HG03095 (cell line): ENCODE measurements at regions not wholly inside any gene's neighbourhood (a gene's known extent, or its start where the extent isn't known, plus 50 kb on each side); places are given as distances from the start of the nearest gene placed in this dataset.

Experiments used
- ATAC-seq: cut with Tn5 transposase; IDR thresholded peaks from one replicate; pipeline ENCODE4 v1.9.1; 2021; ENCODE audit warnings: moderate library complexity; ENCODE audit not compliant: unreplicated experiment

DNA sequence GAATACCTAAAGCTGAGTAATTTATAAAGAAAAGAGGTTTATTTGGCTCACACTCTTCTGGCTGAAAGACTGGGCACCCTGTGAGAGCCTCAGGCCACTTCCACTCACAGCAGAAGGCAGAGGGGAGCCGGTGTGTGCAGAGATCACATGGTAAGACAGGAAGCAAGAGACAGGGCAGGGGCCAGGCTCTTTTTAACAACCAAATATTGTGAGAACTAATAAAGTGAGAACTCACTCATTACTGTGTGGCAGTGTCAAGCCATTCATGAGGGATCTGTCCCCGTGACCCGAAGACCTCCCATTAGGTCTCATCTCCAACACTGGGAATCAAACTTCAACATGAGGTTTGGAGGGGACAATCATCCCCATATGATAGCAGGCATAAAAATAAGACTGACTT lies 180.8 kb upstream of the DIO3 start:
- no peak for ATAC-seq

DNA sequence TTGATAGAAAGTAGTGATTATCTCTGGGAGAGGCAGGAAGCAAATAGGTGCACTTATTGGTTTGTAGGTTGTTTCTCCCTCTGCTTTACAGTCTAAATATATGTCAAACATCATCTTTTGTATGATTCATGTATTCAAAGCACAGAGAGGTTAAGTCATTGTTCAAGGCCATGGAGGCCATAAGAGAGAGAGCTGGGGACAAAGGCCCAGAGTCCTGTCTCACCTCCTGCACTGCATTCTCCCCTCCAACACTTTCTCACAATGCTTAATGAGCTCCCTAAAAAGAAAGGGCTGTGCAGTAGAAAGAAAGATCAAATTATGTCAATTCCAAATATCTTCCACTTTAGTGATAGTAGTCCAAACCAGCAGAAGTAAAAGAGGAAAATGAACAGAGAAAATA lies 180.4 kb upstream of the DIO3 start:
- ATAC-seq, result no peak

DNA sequence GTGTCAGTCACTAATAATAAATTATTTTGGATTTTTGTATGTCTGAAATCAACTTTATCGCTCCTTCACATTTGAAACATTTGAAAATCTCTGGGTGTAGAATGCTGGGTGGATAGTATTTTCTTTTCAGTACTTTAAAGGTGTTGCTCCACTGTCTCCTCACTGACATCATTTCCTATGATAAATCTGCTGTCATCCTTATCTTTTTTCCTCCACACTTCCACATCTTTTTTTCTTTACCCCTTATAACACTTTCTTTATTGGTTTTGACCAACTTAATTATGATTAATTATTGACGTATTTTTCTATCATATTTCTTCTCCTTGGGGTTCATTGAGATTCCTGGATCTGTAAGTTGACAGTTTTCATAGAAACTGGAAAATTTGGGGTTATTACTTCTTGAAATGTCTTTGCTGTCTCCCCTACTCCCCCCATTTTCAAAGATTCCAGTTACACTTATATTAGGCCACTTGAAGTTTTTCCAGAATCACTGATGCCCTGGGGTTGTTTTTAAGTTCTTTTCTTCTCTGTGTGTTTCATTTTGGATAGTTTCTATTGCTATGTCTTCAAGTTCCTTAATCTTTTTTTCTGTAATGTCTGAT lies 177.5 kb upstream of the DIO3 start:
- no peak for ATAC-seq

DNA sequence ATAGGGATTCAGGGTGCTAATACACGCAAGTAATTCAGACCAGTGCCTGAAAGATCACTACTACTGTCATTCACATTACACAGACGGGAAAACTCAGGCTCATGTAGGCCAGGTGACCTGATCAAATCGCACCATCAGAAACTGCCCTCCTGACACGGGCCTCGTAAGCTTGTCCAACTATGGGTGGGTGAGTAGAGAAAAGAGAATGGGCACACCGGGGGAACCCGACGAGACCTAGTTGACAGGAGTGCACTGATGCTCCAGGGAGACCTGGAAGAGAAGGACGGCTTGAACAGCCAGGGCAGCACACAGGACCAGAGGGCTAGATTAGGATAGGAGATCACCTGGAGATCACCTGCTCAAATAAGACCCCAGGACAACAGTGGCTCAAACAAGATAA lies 166.9 kb upstream of the DIO3 start:
- no peak for ATAC-seq

DNA sequence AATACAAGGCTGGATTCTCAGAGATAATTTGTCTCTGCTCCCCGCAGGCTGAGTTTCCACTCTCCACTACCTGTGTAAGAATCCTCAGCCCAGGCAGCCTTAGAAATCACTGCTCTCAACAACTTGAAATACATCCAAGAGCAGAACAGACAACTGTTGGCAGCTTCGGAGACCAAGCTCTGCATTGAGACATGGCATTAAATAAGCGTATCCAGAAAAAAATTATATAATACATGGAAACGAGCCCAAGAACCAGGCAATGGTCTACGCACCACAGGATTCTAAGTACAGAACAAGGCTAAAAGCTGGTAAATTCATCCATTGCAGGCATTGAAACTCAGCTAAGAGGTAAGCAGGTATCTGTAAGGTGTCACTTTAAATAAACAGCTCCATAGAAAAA lies 165.5 kb upstream of the DIO3 start:
- ATAC-seq, result no peak

DNA sequence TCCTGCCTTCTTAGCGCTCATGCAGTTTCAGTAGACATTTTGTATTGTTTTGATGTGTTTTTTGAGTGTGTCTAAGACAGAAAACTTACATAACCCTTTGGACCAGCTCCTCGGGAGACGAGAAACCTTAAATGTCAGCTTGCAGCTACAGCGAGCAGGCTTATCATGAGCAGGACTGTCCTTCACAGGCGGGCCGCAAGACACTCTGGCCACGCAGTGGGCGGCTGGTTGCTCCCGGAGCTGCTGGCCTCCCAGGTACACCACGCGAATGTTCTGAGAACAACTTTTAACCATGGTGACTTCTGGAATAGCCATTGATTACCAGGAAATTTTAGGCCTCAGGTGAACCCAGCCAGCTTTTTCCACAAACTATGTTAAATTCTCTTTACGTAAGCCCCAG lies 164.1 kb upstream of the DIO3 start:
- ATAC-seq, result no peak

DNA sequence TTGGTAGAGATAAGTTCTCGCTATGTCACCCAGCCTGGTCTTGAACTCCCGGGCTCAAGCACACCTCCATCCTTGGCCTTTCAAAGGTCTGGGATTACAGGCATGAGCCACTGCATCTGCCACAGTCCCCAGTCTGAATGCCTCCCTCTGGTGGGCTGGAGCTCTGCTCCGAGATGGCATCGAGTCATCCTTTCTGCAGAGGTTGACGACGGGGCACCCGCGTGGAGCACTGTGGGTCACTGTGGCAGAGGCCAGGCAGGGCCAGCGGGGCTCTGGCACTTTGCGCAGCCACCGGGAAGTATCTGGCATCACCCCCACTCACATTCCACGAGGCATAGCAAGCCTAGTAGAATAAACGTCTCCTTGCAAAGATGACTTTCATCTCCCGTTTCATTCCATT lies 163.3 kb upstream of the DIO3 start:
- no peak for ATAC-seq

DNA sequence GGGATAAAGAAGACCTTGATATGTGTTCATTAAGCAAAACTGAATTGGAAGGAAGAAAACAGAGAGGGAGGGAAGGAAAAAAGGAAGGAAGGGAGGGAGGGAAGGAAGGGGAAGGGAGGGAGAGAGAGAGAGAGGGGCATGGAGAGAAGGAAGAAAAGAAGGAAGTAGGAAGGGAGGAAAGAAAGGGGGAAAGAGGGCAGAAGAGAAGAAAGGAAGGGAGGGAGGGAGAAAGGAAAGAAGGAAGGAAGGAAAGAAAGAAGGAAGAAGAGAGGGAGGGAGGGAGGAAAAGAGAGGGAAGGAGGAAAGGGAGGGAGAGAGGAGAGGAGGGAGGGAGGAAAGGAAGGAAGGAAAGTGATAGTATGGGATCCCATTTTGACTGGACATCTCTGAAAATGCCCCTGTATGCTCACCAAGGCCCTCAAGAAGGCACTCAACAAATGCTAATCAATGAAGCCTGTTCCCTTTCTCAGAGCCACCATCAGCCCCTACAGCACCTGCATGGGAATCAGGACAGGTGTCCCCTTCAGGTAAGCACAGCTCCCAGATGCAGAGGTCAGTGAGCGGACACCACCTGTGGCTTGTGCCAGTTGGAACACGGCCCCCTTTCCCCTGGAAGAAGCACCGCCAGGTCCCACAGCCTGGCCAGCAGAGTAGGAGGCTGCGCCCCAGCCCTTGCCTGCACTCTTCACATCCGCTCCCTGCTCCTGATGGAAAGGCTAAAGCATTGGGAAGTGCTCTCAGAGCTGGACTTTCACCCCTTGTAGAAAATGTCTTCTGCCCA lies 161.4 kb upstream of the DIO3 start:
- ATAC-seq, result no peak

DNA sequence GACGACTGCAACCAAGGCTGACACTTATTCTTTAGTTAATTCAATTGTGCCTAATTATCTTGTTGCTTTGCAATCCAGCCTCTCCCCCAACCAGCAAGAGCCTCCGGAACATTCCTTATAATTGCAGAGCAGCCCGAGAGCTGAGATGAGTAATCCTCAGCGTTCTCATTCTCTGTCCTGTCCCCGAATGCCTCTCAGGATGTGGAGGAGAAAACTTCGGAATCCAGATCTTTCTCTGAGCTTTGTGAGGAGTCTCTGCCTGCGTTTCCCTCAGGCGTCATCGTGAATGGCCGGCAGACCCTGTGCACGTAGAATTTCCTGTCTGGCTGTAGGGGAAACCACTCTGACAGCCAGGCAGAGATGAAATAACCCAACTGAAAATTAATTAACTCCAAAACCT lies 160.5 kb upstream of the DIO3 start:
- no peak for ATAC-seq

DNA sequence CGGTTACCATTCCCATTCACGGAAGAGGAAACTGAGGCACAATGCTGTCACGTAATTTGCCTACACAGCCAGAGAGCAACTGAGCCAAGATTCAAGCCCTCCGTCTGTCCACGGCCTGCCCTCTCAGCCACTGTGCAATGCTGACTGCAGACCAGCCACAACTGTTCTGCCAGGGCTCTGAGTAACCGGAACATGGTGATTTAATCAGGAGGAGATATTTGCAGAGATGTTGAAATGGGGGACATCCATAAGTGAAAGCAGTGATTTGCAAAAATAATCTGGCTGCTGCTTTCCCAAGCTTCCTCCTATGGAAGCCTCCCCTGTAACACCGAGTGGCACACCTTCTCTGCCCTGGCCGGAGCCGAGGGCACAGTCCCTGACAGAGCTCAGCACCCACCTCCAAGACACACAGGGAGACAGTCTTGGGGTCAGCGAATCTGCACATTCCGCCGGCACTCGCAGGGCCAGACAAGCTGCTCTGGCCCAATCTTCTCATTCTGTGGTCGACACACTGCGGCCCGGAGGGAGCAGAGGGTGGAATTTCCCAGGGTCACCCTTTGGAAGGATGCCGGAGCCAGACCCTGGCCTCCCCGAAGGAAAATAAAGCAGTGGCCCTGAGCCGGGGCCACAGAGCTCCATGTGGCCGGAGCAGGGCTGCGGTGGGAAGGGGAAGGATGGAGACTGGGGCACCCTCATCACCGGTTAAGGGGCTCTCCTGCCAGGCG lies 158.2 kb upstream of the DIO3 start:
- no peak for ATAC-seq

DNA sequence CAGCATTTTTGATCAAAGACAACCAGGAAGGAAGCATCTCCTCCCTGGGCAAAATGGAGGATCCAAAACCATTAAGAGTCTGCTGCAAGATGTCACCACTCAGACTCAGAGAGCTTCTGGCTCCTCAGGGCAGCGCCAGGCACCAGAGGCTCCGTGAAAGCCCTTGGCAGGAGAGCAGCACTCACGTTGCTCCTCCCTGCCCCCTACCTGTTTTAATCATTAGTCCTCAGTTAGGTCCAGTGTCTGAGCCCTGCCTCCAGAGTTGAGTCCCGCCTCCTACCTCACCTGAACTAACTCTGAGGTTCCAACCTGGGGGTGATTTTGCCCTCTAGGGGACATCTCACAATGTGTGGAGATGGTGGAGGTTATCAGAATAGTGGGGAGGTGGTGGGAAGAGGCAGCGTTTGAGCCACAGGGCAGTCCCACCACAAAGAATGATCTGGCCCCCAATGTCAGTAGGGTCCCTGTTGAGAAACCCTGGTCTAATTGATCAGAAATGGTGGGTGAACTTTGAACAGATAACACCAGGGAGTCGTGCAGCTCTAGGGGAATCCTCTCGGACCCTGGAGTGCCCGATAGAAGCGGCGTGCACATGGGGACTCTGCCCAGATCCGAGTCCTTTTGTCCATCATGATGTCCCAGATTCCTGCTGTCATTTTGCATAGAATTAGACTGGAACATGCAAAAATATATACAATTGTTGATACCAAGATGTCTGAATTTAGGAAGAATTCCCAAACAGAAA lies 156.7 kb upstream of the DIO3 start:
- no peak for ATAC-seq

DNA sequence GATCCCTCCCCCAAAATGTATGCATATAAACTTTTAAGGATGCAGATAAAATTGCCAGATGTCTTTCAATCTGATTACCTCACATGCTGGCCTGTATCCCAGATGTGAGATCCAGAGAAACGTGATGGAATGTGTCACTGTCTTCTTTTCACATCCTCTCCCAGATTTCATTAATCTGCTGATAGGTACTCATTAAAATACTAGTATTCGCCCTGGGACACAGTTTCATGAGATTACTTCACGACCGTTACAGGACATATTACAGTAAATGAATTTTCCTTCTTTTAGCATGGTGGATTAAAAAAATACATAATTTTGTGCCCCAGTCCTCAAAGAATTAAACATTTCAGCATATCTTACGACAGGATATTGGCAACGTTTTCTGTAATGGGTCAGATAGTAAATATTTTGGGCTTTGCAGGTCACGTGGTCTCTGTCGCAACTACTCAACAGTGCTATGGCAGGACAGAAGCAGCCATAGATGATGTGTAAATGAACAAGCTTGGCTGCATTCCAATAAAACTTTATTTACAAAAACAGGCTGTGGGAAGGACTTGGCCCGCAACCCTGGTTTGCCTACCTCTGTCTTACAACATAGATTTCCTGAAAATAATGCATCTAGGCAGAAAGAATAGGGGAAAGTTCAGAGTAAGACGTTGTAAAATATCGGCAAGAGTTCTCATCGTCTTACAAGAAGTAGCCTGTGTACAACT lies 156.0 kb upstream of the DIO3 start:
- no peak for ATAC-seq

DNA sequence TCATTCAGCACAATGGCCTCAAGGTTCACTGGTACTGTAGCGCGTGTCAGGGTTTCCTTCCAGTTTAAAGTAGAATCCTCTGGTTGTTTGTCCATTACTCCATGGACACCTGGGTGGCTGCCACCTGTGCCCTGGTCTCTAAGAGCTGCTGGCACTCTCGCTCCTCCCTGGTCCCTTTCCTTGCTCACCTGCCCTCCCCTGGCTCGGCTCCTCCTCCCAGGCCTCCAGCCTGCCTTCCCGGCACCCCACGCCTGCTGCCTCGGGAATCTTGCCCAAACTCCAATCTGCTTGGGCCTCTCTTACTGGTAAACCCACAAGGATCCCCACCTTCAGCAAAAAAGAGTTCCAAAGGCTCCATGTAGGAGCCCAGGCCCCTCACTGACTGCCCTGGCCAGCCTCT lies 154.4 kb upstream of the DIO3 start:
- no peak for ATAC-seq

DNA sequence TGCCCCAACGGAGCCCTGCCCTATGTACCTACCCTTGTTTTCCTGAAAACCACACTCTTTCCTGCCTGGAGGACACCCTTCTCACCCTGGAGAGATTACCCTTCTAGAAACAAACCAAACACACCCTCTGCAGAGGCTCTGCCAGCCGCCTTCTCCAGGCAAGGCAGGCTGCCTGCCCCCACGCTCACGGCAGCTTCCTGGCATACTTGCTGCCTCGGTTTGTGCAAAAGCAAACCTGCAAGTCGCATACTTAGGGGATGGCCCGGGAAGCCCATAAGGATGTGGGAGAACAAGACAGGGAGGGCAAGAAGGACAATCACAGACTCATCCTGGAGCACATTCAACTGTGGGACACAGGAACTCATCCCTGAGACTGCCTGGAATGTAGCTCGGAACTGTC lies 154.0 kb upstream of the DIO3 start:
- no peak for ATAC-seq

DNA sequence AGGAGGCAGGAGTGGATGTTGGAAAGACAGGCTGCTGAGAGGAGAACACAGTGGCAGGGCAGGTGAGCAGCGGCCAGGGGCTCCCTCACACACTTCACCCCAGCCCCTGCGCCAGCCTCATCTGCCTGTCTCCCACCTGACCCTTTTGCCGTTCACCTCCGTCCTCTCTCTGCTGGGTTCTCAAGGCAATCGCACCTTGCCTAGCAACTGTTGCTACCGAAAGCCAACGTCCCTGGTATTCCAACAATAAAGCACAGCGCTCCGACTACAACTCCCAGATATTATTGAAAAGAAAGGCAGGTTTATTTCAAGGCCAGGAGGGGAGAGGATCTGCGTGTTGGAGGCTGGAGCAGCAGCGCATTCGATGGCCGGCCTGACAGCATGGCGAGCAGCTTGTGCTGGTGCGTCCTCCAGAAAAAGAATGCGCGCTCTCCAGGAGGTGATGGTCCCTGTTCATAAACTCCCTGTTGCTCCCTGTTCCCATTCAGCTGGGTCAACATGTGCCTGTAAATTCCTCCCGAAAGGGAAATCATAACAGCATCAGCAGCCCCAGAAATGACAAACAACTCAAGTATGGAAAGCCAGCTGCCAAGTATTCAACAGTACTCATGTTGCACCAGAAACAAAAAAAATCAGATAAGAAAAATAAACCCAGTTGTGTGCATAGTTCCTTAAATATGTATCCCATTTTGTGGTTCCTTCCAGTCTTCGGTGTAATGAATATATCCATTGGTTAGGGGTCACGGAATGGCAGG lies 153.0 kb upstream of the DIO3 start:
- ATAC-seq, result no peak

DNA sequence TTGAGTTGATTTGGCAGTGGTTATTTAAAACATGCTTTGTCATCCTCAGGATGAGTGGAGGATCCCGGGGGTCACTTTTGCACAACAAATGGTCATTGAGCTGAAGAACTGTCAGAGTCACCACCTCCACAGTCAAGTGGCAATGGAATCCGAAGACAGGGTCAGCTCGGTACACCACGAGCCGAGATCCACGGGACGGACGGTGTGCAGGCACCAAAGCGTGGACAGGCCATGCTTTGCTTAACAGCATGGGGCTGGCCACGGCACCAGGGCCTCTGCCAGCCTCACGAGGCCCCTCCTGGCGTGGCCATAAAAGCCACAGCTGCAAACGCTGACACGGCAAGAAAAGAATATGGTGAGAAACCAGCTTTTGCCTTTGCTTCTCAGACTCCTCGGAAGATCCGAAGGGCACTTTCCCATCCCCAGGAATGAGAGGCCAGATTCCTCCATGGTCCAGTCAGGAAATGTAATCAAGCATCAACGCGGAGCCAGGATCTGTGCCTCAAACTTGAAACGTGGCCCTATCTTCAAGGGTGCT lies 152.2 kb upstream of the DIO3 start:
- ATAC-seq, result no peak

DNA sequence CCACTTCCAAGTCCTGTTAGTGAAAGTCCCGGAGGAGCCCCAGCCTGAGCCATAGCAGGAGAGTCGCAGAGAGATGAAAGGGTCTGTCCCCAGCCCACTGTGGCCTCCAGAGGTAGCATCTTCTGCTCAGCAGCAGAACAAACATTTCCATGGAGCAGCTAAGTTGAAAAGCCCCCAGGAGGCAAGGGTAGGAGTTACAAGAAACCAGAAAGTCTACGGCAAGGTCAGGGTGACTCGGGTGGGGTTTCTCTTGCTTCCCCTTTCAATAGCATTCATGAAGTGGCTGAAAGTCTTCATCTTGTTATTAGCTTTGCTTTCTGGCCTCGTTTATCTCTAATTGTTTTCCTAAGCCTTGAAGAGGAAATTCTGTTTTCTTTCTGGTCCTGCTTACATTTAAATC lies 151.2 kb upstream of the DIO3 start:
- ATAC-seq, result no peak

DNA sequence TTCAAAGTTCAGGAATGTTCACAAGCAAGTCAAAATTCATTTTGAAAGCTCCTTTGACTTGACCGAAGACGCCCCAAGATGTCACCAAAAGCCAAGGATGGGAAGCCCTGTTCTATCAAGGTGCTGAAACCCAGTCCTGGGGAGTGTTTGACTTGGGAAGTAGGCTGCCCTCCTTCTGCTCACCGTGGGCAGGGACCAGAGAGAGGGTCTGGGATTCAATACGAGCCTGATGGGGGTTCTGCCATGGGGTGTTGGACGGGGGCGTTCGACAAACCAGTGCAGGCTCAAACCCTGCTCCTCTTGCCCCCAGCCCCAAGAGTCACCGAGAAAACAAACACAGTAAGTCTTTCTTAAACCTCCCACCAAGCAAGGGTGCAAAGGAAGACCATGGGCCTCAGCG lies 150.1 kb upstream of the DIO3 start:
- no peak for ATAC-seq

DNA sequence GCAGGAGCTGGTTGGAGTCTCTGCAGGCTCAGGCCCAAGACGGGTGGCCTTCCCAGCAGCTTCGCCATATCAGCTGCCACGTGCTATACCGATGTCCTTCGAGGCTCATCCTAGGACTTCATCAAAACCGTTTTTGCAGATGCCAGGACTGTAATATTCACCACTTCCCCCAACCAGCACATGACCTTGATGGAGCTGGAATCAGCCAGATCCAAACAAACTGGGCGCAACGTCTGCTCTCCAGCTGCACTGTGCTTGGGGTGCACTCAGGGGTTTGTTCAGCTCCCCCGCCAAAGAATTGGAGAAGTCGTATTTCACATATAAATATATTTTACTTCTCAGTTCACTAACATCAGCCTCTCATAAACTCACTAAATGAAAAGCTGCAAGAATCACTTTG lies 149.5 kb upstream of the DIO3 start:
- ATAC-seq, result no peak

DNA sequence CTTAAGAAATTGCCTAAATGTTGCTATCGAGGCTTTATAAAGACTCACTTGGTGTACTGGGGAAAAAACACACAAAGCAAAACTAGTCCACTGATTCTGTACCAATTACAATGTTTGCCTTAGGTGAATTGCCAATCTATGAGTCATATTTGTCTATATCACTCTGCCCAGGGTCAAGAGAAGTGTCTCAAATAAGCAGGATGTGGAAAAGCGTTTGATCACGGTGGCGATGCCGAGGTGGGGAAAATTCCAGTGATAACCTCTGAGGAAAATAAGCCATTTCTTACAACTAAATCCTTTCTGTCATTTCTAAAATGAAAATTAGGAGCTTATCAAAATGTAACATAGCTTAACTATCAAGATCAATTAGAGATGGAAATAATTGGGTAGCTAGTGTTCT lies 148.6 kb upstream of the DIO3 start:
- ATAC-seq, result no peak
